ENCODE measurements at regions not wholly inside any gene's neighbourhood (a gene's known extent, or its start where the extent isn't known, plus 50 kb on each side); places are given as distances from the start of the nearest gene placed in this dataset.

- TF ChIP-seq CTCF (IDR thresholded peaks at IDR 0.05; ENCODE audit: low read depth, low read length, missing control alignments), result no peak
- in situ Hi-C loops (cut with HindIII; ENCODE audit: low sequenced_read_pairs), result no loop called here
- no peak overlapping the region for H3K4me3 ChIP-seq (ENCODE audit: low read depth, low read length)
- no peak for DNase-seq (ENCODE audit: low read depth)
These were observed 180.3 kb upstream of the ZC3H12A start for GRCh38 chr1:37294096-37294495.

GRCh38 chr1:37294529-37294928, 179.9 kb upstream of the ZC3H12A start:
- DNase-seq (ENCODE audit: low read depth), result no peak
- in situ Hi-C loops (cut with HindIII; ENCODE audit: low sequenced_read_pairs), result no loop called here
- no peak overlapping the region for H3K4me3 ChIP-seq (ENCODE audit: low read depth, low read length)
- TF ChIP-seq CTCF (IDR thresholded peaks at IDR 0.05; ENCODE audit: low read depth, low read length, missing control alignments), result no peak

- no peak for DNase-seq (ENCODE audit: low read depth)
- no peak for TF ChIP-seq CTCF (IDR thresholded peaks at IDR 0.05; ENCODE audit: low read depth, low read length, missing control alignments)
- no peak overlapping the region for H3K4me3 ChIP-seq (ENCODE audit: low read depth, low read length)
- in situ Hi-C loops (cut with HindIII; ENCODE audit: low sequenced_read_pairs), result no loop called here
These were observed 175.6 kb upstream of the ZC3H12A start for GRCh38 chr1:37298769-37299168.

- in situ Hi-C loops (cut with HindIII; ENCODE audit: low sequenced_read_pairs), result no loop called here
- no peak for DNase-seq (ENCODE audit: low read depth)
- no peak for TF ChIP-seq CTCF (IDR thresholded peaks at IDR 0.05; ENCODE audit: low read depth, low read length, missing control alignments)
- no peak overlapping the region for H3K4me3 ChIP-seq (ENCODE audit: low read depth, low read length)
These were observed 175.2 kb upstream of the ZC3H12A start for GRCh38 chr1:37299216-37299615.

- H3K4me3 ChIP-seq (ENCODE audit: low read depth, low read length), result no peak overlapping the region
- no peak for DNase-seq (ENCODE audit: low read depth)
- in situ Hi-C loops (cut with HindIII; ENCODE audit: low sequenced_read_pairs), result no loop called here
- TF ChIP-seq CTCF (IDR thresholded peaks at IDR 0.05; ENCODE audit: low read depth, low read length, missing control alignments), result no peak
These were observed 170.4 kb upstream of the ZC3H12A start for GRCh38 chr1:37303884-37304574.

GRCh38 chr1:37305108-37305507, 169.3 kb upstream of the ZC3H12A start:
- H3K4me3 ChIP-seq (ENCODE audit: low read depth, low read length), result no peak overlapping the region
- in situ Hi-C loops (cut with HindIII; ENCODE audit: low sequenced_read_pairs), result no loop called here
- TF ChIP-seq CTCF (IDR thresholded peaks at IDR 0.05; ENCODE audit: low read depth, low read length, missing control alignments), result no peak
- no peak for DNase-seq (ENCODE audit: low read depth)

All from astrocyte of the cerebellum (primary cell).